GM23248 (cell line): ENCODE measurements at regions not wholly inside any gene's neighbourhood (a gene's known extent, or its start where the extent isn't known, plus 50 kb on each side); places are given as distances from the start of the nearest gene placed in this dataset.
"Not testable (repeated sequence)": the region's sequence is repeated elsewhere in the genome, so short reads cannot be mapped to it uniquely, and the experiment has no call there.

ENCODE experiments used
- DNase-seq: peaks from one replicate; pipeline ENCODE4 v3.0.0-alpha.2; 2015
- H2AFZ ChIP-seq: fragments of 200-600 bp; sonication (generic); 2 replicates; pipeline ENCODE4 v1.6.1; 2016; ENCODE audit warnings: antibody characterized with exemption
- H3F3A ChIP-seq: fragments of 200-600 bp; sonication (generic); 2 replicates; pipeline ENCODE4 v1.6.1; 2016; ENCODE audit warnings: mild to moderate bottlenecking, antibody characterized with exemption, mixed run types; ENCODE audit not compliant: insufficient read depth
- H3K27ac ChIP-seq: fragments of 200-600 bp; sonication (generic); 2 replicates; pipeline ENCODE4 v1.5.1; 2016; ENCODE audit warnings: mild to moderate bottlenecking
- H3K27me3 ChIP-seq: fragments of 200-600 bp; sonication (generic); replicated peaks from 2 replicates; pipeline ENCODE4 v1.6.1; 2016; ENCODE audit warnings: mild to moderate bottlenecking; ENCODE audit not compliant: insufficient read depth
- H3K36me3 ChIP-seq: fragments of 200-600 bp; sonication (generic); 2 replicates; pipeline ENCODE4 v1.6.1; 2016; ENCODE audit warnings: low read depth, mild to moderate bottlenecking
- H3K4me1 ChIP-seq: fragments of 200-600 bp; sonication (generic); 2 replicates; pipeline ENCODE4 v1.6.1; 2016; ENCODE audit warnings: mild to moderate bottlenecking; ENCODE audit not compliant: insufficient read depth
- H3K4me2 ChIP-seq: fragments of 200-600 bp; sonication (generic); one replicate; pipeline ENCODE4 v1.6.1; 2016; ENCODE audit warnings: mild to moderate bottlenecking; ENCODE audit not compliant: unreplicated experiment
- H3K4me3 ChIP-seq: fragments of 200-600 bp; sonication (generic); 2 replicates; pipeline ENCODE4 v1.5.1; 2016; ENCODE audit warnings: mild to moderate bottlenecking
- H3K79me2 ChIP-seq: fragments of 200-600 bp; sonication (generic); 2 replicates; pipeline ENCODE4 v1.6.1; 2016; ENCODE audit warnings: mild to moderate bottlenecking; ENCODE audit not compliant: insufficient read depth
- H3K9ac ChIP-seq: fragments of 200-600 bp; sonication (generic); 2 replicates; pipeline ENCODE4 v1.6.1; 2016; ENCODE audit warnings: mild to moderate bottlenecking
- H3K9me2 ChIP-seq: fragments of 200-600 bp; sonication (generic); 2 replicates; pipeline ENCODE4 v1.6.1; 2016; ENCODE audit warnings: mixed run types, mild to moderate bottlenecking, moderate library complexity; ENCODE audit not compliant: insufficient read depth
- H3K9me3 ChIP-seq: fragments of 200-600 bp; sonication (generic); one replicate; pipeline ENCODE4 v1.6.1; 2017; ENCODE audit warnings: low read depth
- H4K20me1 ChIP-seq: fragments of 200-600 bp; sonication (generic); 2 replicates; pipeline ENCODE4 v1.6.0; 2016; ENCODE audit not compliant: insufficient read depth
- WGBS, 2 experiments: methylation state at CpG; one replicate each; pipeline ENCODE4 v1.1.6; 2015 to 2017; ENCODE audit warnings: low lambda C conversion rate in 2 of 2, low coverage in 1 of 2; ENCODE audit errors: missing lambda C conversion rate in 2 of 2; 5-methylcytosine and 5-hydroxymethylcytosine counted together
- in situ Hi-C: fragments of 300-500 bp; cut with MboI; formaldehyde crosslinking; loops from 2 replicates; pipeline ENCODE4 v1.15.0; 2020

GRCh38 chr1:146710838-146711521, 227.1 kb upstream of the NBPF12 start:
- H3K4me2 ChIP-seq, H3K9ac ChIP-seq, H4K20me1 ChIP-seq, H3K9me2 ChIP-seq, H3K27ac ChIP-seq, H3F3A ChIP-seq, H3K27me3 ChIP-seq, in situ Hi-C loops, H3K36me3 ChIP-seq, H3K4me3 ChIP-seq, H3K4me1 ChIP-seq, H3K79me2 ChIP-seq, H2AFZ ChIP-seq, H3K9me3 ChIP-seq: not testable (repeated sequence)
- WGBS, 2 experiments = 73 to 80% methylated on average over 4 to 5 of the region's 5 CpGs
- DNase-seq = peak; percentile 35

GRCh38 chr1:146709302-146709701, 228.8 kb upstream of the NBPF12 start:
- H3K27ac ChIP-seq, H2AFZ ChIP-seq, H3K36me3 ChIP-seq, H4K20me1 ChIP-seq, H3K9me2 ChIP-seq, H3F3A ChIP-seq, H3K4me1 ChIP-seq, H3K9ac ChIP-seq, H3K4me3 ChIP-seq, H3K9me3 ChIP-seq, H3K79me2 ChIP-seq, DNase-seq, H3K27me3 ChIP-seq, H3K4me2 ChIP-seq, in situ Hi-C loops: not testable (repeated sequence)
- WGBS, 2 experiments = 94 to 96% methylated on average over 1 of the region's 1 CpG

GRCh38 chr1:146704162-146704724, 233.9 kb upstream of the NBPF12 start:
- H4K20me1 ChIP-seq, H3K9me2 ChIP-seq, in situ Hi-C loops, H3K27me3 ChIP-seq, H3K36me3 ChIP-seq, H3K9ac ChIP-seq, H3K4me3 ChIP-seq, DNase-seq, H3K4me2 ChIP-seq, H3K79me2 ChIP-seq, H3F3A ChIP-seq, H3K27ac ChIP-seq, H2AFZ ChIP-seq, H3K9me3 ChIP-seq, H3K4me1 ChIP-seq: not testable (repeated sequence)
- 85% methylated on average over 2 of the region's 2 CpGs; no CpG with 5 or more reads in 1 of the 2 experiments for WGBS, 2 experiments

- H3K4me1 ChIP-seq, H3K27me3 ChIP-seq, H3K79me2 ChIP-seq, H3K9me2 ChIP-seq, H3K9ac ChIP-seq, H3K36me3 ChIP-seq, H3F3A ChIP-seq, in situ Hi-C loops, H3K4me3 ChIP-seq, H3K4me2 ChIP-seq, DNase-seq, H3K27ac ChIP-seq, H2AFZ ChIP-seq, H4K20me1 ChIP-seq, H3K9me3 ChIP-seq: not testable (repeated sequence)
- no CpG with 5 or more reads among the region's 1 CpG for WGBS, 2 experiments
These were observed 236.8 kb upstream of the NBPF12 start for GRCh38 chr1:146701320-146701719.

- H2AFZ ChIP-seq, H3K9ac ChIP-seq, H3K4me2 ChIP-seq, DNase-seq, H3K79me2 ChIP-seq, H3K36me3 ChIP-seq, H3K4me3 ChIP-seq, H3K27me3 ChIP-seq, H3K9me3 ChIP-seq, H3K9me2 ChIP-seq, H4K20me1 ChIP-seq, H3K27ac ChIP-seq, H3K4me1 ChIP-seq, in situ Hi-C loops, H3F3A ChIP-seq: not testable (repeated sequence)
- WGBS, 2 experiments = 77 to 87% methylated on average over 6 of the region's 10 CpGs
These were observed 242.7 kb upstream of the NBPF12 start for GRCh38 chr1:146695388-146695787.

GRCh38 chr1:146691798-146692197, 246.3 kb upstream of the NBPF12 start:
- in situ Hi-C loops, H3K27me3 ChIP-seq, H3K9ac ChIP-seq, H3F3A ChIP-seq, H3K4me3 ChIP-seq, H3K9me2 ChIP-seq, H2AFZ ChIP-seq, H4K20me1 ChIP-seq, H3K27ac ChIP-seq, H3K4me2 ChIP-seq, H3K9me3 ChIP-seq, H3K79me2 ChIP-seq, H3K36me3 ChIP-seq, H3K4me1 ChIP-seq, DNase-seq: not testable (repeated sequence)
- WGBS, 2 experiments = 61 to 65% methylated on average over 2 to 3 of the region's 3 CpGs

- H3K27ac ChIP-seq, H3K27me3 ChIP-seq, in situ Hi-C loops, H3K4me2 ChIP-seq, H3K4me1 ChIP-seq, DNase-seq, H2AFZ ChIP-seq, H4K20me1 ChIP-seq, H3F3A ChIP-seq, H3K79me2 ChIP-seq, H3K36me3 ChIP-seq, H3K9me3 ChIP-seq, H3K9me2 ChIP-seq, H3K4me3 ChIP-seq, H3K9ac ChIP-seq: not testable (repeated sequence)
- 41 to 82% methylated on average over 1 of the region's 3 CpGs for WGBS, 2 experiments
These were observed 249.2 kb upstream of the NBPF12 start for GRCh38 chr1:146688893-146689292.
